K562 (cell line): ENCODE measurements at regions not wholly inside any gene's neighbourhood (a gene's known extent, or its start where the extent isn't known, plus 50 kb on each side); places are given as distances from the start of the nearest gene placed in this dataset.

Source experiments
- ATAC-seq: fragments of 200-7000 bp; cut with Tn5 transposase; 3 replicates; pipeline ENCODE4 v1.9.1; 2020; ENCODE audit warnings: moderate library complexity
- BruUV-seq: library from RNA; stranded (reverse); fragments of 400-500 nt; replicated peaks from 2 replicates; lab custom pipeline; 2021; lab: Mats Ljungman, UMichigan
- CTCF ChIA-PET: fragments of 300-600 bp; formaldehyde crosslinking; extraction: SDS; loops from one replicate; lab custom pipeline; 2021; ENCODE audit warnings: low intra/inter-chr PET ratio; lab: Yijun Ruan, JAX
- POLR2A ChIA-PET: fragments of 300-600, 350-650 bp; sonication (Branson Sonifier 250); formaldehyde crosslinking; extraction: SDS; loops from one replicate; lab custom pipeline; 2021; ENCODE audit warnings: antibody characterized with exemption, inconsistent platforms; lab: Yijun Ruan, JAX
- DNase-seq, 4 experiments: peaks; one replicate each; pipeline versions ENCODE4 v3.0.0 to v3.0.0-alpha.2; 2011 to 2018; ENCODE audit warnings: low spot score in 3 of 4, mixed read lengths in 3 of 4; ENCODE audit errors: extremely low read depth in 1 of 4
- FAIRE-seq: peaks from 2 replicates; lab custom pipeline; 2011; peaks lifted over from hg19 to GRCh38; lab: Jason Lieb, UNC
- H2AFZ ChIP-seq: 2 replicates; pipeline ENCODE4 v1.6.0; 2011; ENCODE audit warnings: low read depth, low read length, control low read depth, inconsistent platforms
- H3K27ac ChIP-seq: fragments of 200-600 bp; 3 replicates; pipeline ENCODE4 v1.8.0; 2011; ENCODE audit warnings: low read depth, mild to moderate bottlenecking, control low read depth, inconsistent platforms, low read length, moderate library complexity, mixed read lengths; ENCODE audit errors: extremely low read depth
- H3K27me3 ChIP-seq, 2 experiments: fragments of 300-600 bp in 1 of 2; 2 replicates in 1 of 2; 3 replicates in 1 of 2; pipeline versions ENCODE4 v1.6.0 to v1.8.0; 2011; ENCODE audit warnings: inconsistent platforms in 2 of 2, low read length in 2 of 2, mild to moderate bottlenecking in 1 of 2, mixed read lengths in 1 of 2, moderate library complexity in 1 of 2; ENCODE audit not compliant: control insufficient read depth in 2 of 2, insufficient read depth in 2 of 2
- H3K36me3 ChIP-seq: fragments of 300-600 bp; 3 replicates; pipeline ENCODE4 v1.8.0; 2011; ENCODE audit warnings: mild to moderate bottlenecking, low read length, inconsistent platforms; ENCODE audit not compliant: control insufficient read depth, insufficient read depth
- H3K4me1 ChIP-seq, 2 experiments: fragments of 200-600 bp in 1 of 2; replicated peaks in 1 of 2; 2 replicates in 1 of 2; 3 replicates in 1 of 2; pipeline versions ENCODE4 v1.5.1 to v1.8.0; 2011; ENCODE audit warnings: inconsistent platforms in 2 of 2, low read length in 2 of 2, mild to moderate bottlenecking in 1 of 2, mixed read lengths in 1 of 2, moderate library complexity in 1 of 2; ENCODE audit not compliant: control insufficient read depth in 2 of 2, insufficient read depth in 2 of 2
- H3K4me2 ChIP-seq: 2 replicates; pipeline ENCODE4 v1.6.1; 2011; ENCODE audit warnings: low read length, control low read depth, inconsistent platforms, mixed read lengths; ENCODE audit not compliant: insufficient read depth
- H3K4me3 ChIP-seq: fragments of 200-600 bp; sonication (generic), shearing (Covaris generic); 2 replicates; pipeline ENCODE4 v1.5.1; 2016; ENCODE audit warnings: control low read depth, inconsistent platforms
- H3K79me2 ChIP-seq: fragments of 200-600 bp; 3 replicates; pipeline ENCODE4 v1.8.0; 2011; ENCODE audit warnings: low read length, inconsistent platforms; ENCODE audit not compliant: control insufficient read depth, insufficient read depth
- H3K9ac ChIP-seq, 2 experiments: 2 replicates each; pipeline versions ENCODE4 v1.6.0 to v1.6.1; 2011; ENCODE audit warnings: low read depth in 2 of 2, low read length in 2 of 2, control low read depth in 1 of 2, inconsistent platforms in 1 of 2, mild to moderate bottlenecking in 1 of 2, mixed read lengths in 1 of 2; ENCODE audit not compliant: insufficient read depth in 1 of 2
- H3K9me1 ChIP-seq: one replicate; pipeline ENCODE4 v1.6.0; 2011; ENCODE audit warnings: inconsistent platforms, mild to moderate bottlenecking, low read length, moderate library complexity; ENCODE audit not compliant: control insufficient read depth, insufficient read depth
- H3K9me3 ChIP-seq: replicated peaks from 2 replicates; pipeline ENCODE4 v1.5.1; 2011; ENCODE audit warnings: low read depth, low read length, inconsistent platforms; ENCODE audit not compliant: control insufficient read depth, insufficient read depth
- H4K20me1 ChIP-seq: replicated peaks from 2 replicates; pipeline ENCODE4 v1.6.1; 2011; ENCODE audit warnings: low read length, inconsistent platforms, mixed read lengths; ENCODE audit not compliant: control insufficient read depth, insufficient read depth
- CGGBP1 ChIP-seq: fragments of 250-450 bp; sonication (Bioruptor Pico); IDR thresholded peaks from 2 replicates; pipeline ENCODE4 v1.9.0; 2021; ENCODE audit warnings: mild to moderate bottlenecking
- HDAC6 ChIP-seq: IDR thresholded peaks from 2 replicates; pipeline ENCODE4 v1.6.1; 2012; ENCODE audit warnings: low read depth, mild to moderate bottlenecking, control low read depth, inconsistent platforms, low read length, moderate library complexity
- USF2 ChIP-seq: sonication (generic); formaldehyde crosslinking; IDR thresholded peaks from 2 replicates; pipeline ENCODE4 v1.5.0; 2020; ENCODE audit warnings: missing genetic modification reagents
- WGBS: fragments of 100-300 bp; shearing (Covaris generic); methylation state at CpG from one replicate; pipeline ENCODE4 v1.1.6; 2016; ENCODE audit warnings: low coverage, mixed read lengths; ENCODE audit not compliant: insufficient coverage; ENCODE audit errors: missing lambda C conversion rate; 5-methylcytosine and 5-hydroxymethylcytosine counted together
- in situ Hi-C: fragments of 300-500 bp; cut with MboI; formaldehyde crosslinking; loops from 4 replicates; pipeline ENCODE4 v1.15.0; 2018; ENCODE audit warnings: inconsistent platforms, mixed read lengths
- intact Hi-C: fragments of 100-400 bp; cut with micrococcal nuclease; formaldehyde crosslinking; loops from 2 replicates; pipeline ENCODE4 v1.14.2; 2022

DNA sequence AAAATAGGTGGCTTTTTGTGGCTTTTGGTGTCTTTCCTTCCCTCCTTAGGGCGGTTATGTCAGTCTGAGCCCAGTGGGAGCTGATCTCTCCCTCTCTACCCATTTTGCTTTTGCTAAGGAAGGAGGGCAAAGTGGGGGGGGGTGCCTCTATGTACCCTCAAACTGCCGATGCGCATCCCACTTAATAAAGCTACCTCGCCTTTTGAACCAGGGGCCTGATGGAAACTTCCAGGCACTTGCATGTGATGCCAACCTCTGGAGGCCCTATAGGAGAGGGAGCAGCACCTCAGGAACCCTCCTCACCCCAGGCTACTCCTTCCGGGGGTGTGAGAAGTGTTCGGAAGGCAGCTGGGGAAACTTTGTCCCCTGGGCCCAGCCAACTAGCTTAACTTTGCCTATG lies 97.0 kb upstream of the HSD17B12 start:
- CTCF ChIA-PET: no interaction called here
- Histone ChIP-seq H3K4me2 (no peak overlapping the region), H3K27ac (no peak overlapping the region), H2AFZ (no peak overlapping the region), H4K20me1 (no peaks in the 10 kb centered on the region), H3K9me1 (no peaks in the 10 kb centered on the region), H3K27me3 (peaks cover 9 to 51% of the 10 kb centered on the region in 2 experiments), H3K4me1 (peaks cover 0 to 20% of the 10 kb centered on the region in 2 experiments; a peak in 3 of 5 replicates), H3K9me3 (no peaks in the 10 kb centered on the region), H3K4me3 (no peak overlapping the region), H3K36me3 (no peaks in the 10 kb centered on the region), H3K9ac (no peak overlapping the region), H3K79me2 (no peaks in the 10 kb centered on the region)
- intact Hi-C loops: no loop called here
- no TSS peak for BruUV-seq
- POLR2A ChIA-PET: interaction anchor here (0.6 to 0.8 kb wide), 4 partner anchors 38 to 1774 kb away, joined by 3 to 4 read pairs (median 3); no protein-coding TSS in a partner anchor
- DNase-seq (no peak), ATAC-seq (no peak), FAIRE-seq (no peak)
- WGBS: 4% methylated on average over 6 of the region's 6 CpGs
- TF ChIP-seq HDAC6 (no peak), USF2 (CRISPR knock-in tag) (no peak), CGGBP1 (CRISPR knock-in tag) (no peak)
- in situ Hi-C loops: loop anchor here (10.0 kb wide), 1 partner anchor 221 kb away; no protein-coding TSS in a partner anchor
